IMR-90 (cell line): ENCODE measurements at regions not wholly inside any gene's neighbourhood (a gene's known extent, or its start where the extent isn't known, plus 50 kb on each side); places are given as distances from the start of the nearest gene placed in this dataset.

Experiments
- ATAC-seq: fragments of 200-7000 bp; cut with Tn5 transposase; 2 replicates; pipeline ENCODE4 v1.9.1; 2020; ENCODE audit warnings: low read depth, mild to moderate bottlenecking, moderate library complexity
- BruUV-seq: library from RNA; stranded (reverse); fragments of 400-500 nt; replicated peaks from 2 replicates; lab custom pipeline; 2021; lab: Mats Ljungman, UMichigan
- CTCF ChIA-PET: fragments of 300-600 bp; formaldehyde crosslinking; extraction: SDS; loops from one replicate; lab custom pipeline; 2021; ENCODE audit warnings: antibody characterized with exemption; lab: Yijun Ruan, JAX
- POLR2A ChIA-PET: fragments of 300-600 bp; sonication (Branson Sonifier 250); formaldehyde crosslinking; loops from one replicate; lab custom pipeline; 2022; ENCODE audit warnings: antibody characterized with exemption; ENCODE audit not compliant: unreplicated experiment; lab: Charles Lee
- DNase-seq: peaks from one replicate; pipeline ENCODE4 v3.0.0; 2013
- H2AFZ ChIP-seq: replicated peaks from 2 replicates; pipeline ENCODE3; 2013; ENCODE audit warnings: low read length, mild to moderate bottlenecking; ENCODE audit not compliant: poor library complexity
- H2AK5ac ChIP-seq: 2 replicates; pipeline ENCODE4 v1.6.1; 2013; ENCODE audit warnings: low read depth, low read length, inconsistent platforms
- H2AK9ac ChIP-seq: replicated peaks from 2 replicates; pipeline ENCODE3; 2013; ENCODE audit warnings: mild to moderate bottlenecking, low read depth, low read length, moderate library complexity; ENCODE audit not compliant: poor library complexity
- H2BK120ac ChIP-seq: 2 replicates; pipeline ENCODE4 v1.6.1; 2013; ENCODE audit warnings: low read depth, low read length, inconsistent platforms
- H2BK15ac ChIP-seq: 3 replicates; pipeline ENCODE4 v1.6.1; 2013; ENCODE audit warnings: low read depth, low read length, inconsistent platforms
- H2BK20ac ChIP-seq: 2 replicates; pipeline ENCODE4 v1.6.1; 2013; ENCODE audit warnings: low read depth, mild to moderate bottlenecking, inconsistent platforms, low read length, moderate library complexity
- H2BK5ac ChIP-seq: 2 replicates; pipeline ENCODE4 v1.6.1; 2013; ENCODE audit warnings: mild to moderate bottlenecking, low read depth, low read length, inconsistent platforms; ENCODE audit not compliant: poor library complexity, severe bottlenecking
- H3K14ac ChIP-seq: replicated peaks from 2 replicates; pipeline ENCODE4 v1.6.1; 2013; ENCODE audit warnings: low read depth, low read length, inconsistent platforms
- H3K18ac ChIP-seq: 2 replicates; pipeline ENCODE4 v1.6.1; 2013; ENCODE audit warnings: low read depth, low read length, control low read depth
- H3K23ac ChIP-seq: 2 replicates; pipeline ENCODE4 v1.6.1; 2013; ENCODE audit warnings: low read depth, low read length, inconsistent platforms
- H3K27ac ChIP-seq: 2 replicates; pipeline ENCODE4 v1.5.1; 2013; ENCODE audit warnings: mild to moderate bottlenecking, control low read depth, low read length; ENCODE audit not compliant: insufficient read depth
- H3K27me3 ChIP-seq: 2 replicates; pipeline ENCODE4 v1.6.1; 2013; ENCODE audit warnings: low read length; ENCODE audit not compliant: control insufficient read depth, insufficient read depth
- H3K36me3 ChIP-seq: 2 replicates; pipeline ENCODE4 v1.6.1; 2013; ENCODE audit warnings: low read length, mixed read lengths; ENCODE audit not compliant: control insufficient read depth, insufficient read depth
- H3K4ac ChIP-seq: 2 replicates; pipeline ENCODE4 v1.6.1; 2013; ENCODE audit warnings: low read depth, low read length, inconsistent platforms
- H3K4me1 ChIP-seq: 2 replicates; pipeline ENCODE4 v1.6.1; 2013; ENCODE audit warnings: low read length, mixed read lengths; ENCODE audit not compliant: control insufficient read depth, insufficient read depth
- H3K4me2 ChIP-seq: 2 replicates; pipeline ENCODE4 v1.6.1; 2013; ENCODE audit warnings: low read depth, mild to moderate bottlenecking, control low read depth, low read length, moderate library complexity
- H3K4me3 ChIP-seq: 2 replicates; pipeline ENCODE4 v1.5.1; 2013; ENCODE audit warnings: low read depth, mild to moderate bottlenecking, control low read depth, low read length, moderate library complexity; ENCODE audit not compliant: insufficient read depth
- H3K56ac ChIP-seq: 2 replicates; pipeline ENCODE4 v1.6.1; 2013; ENCODE audit warnings: low read length, inconsistent platforms; ENCODE audit not compliant: insufficient read depth; ENCODE audit errors: extremely low read depth
- H3K79me1 ChIP-seq, 2 experiments: 2 replicates each; pipeline ENCODE4 v1.6.1; 2013; ENCODE audit warnings: low read length in 2 of 2, inconsistent platforms in 1 of 2, low read depth in 1 of 2
- H3K9ac ChIP-seq: 2 replicates; pipeline ENCODE4 v1.6.1; 2013; ENCODE audit warnings: low read depth, low read length, control low read depth
- H3K9me1 ChIP-seq: 2 replicates; pipeline ENCODE4 v1.6.1; 2013; ENCODE audit warnings: low read length, inconsistent platforms; ENCODE audit not compliant: insufficient read depth
- H3K9me3 ChIP-seq: 2 replicates; pipeline ENCODE4 v1.6.1; 2013; ENCODE audit warnings: low read length; ENCODE audit not compliant: control insufficient read depth, insufficient read depth
- H4K20me1 ChIP-seq: 2 replicates; pipeline ENCODE4 v1.6.1; 2013; ENCODE audit warnings: low read length, inconsistent platforms; ENCODE audit not compliant: insufficient read depth
- H4K5ac ChIP-seq: 2 replicates; pipeline ENCODE4 v1.6.1; 2013; ENCODE audit warnings: mild to moderate bottlenecking, low read depth, low read length, control low read depth
- H4K8ac ChIP-seq, 2 experiments: 2 replicates each; pipeline ENCODE4 v1.6.1; 2013; ENCODE audit warnings: low read depth in 2 of 2, low read length in 2 of 2, control low read depth in 1 of 2, inconsistent platforms in 1 of 2
- H4K91ac ChIP-seq: 2 replicates; pipeline ENCODE4 v1.6.1; 2013; ENCODE audit warnings: low read depth, low read length, inconsistent platforms; ENCODE audit not compliant: insufficient read depth
- BHLHE40 ChIP-seq: fragments of 150-350 bp; IDR thresholded peaks from 2 replicates; pipeline ENCODE4 v1.6.1; 2016; ENCODE audit warnings: mild to moderate bottlenecking, low read depth, low read length
- CEBPB ChIP-seq: IDR thresholded peaks from 2 replicates; pipeline ENCODE4 v1.6.1; 2012; ENCODE audit warnings: low read depth, low read length, improper control_type of control experiment
- CHD1 ChIP-seq: IDR thresholded peaks from 2 replicates; pipeline ENCODE4 v1.6.1; 2012; ENCODE audit warnings: low read depth, low read length, improper control_type of control experiment
- CTCF ChIP-seq: conservative IDR thresholded peaks from 2 replicates; pipeline ENCODE4 v1.5.1; 2012; ENCODE audit warnings: mild to moderate bottlenecking, low read depth, low read length, improper control_type of control experiment
- ELK1 ChIP-seq: fragments of 150-350 bp; IDR thresholded peaks from 2 replicates; pipeline ENCODE4 v1.6.1; 2016; ENCODE audit warnings: low read depth, mild to moderate bottlenecking, low read length, moderate library complexity, borderline replicate concordance
- FOS ChIP-seq: fragments of 150-350 bp; IDR thresholded peaks from 2 replicates; pipeline ENCODE4 v1.6.1; 2016; ENCODE audit warnings: low read depth, low read length
- MAFK ChIP-seq: IDR thresholded peaks from 2 replicates; pipeline ENCODE4 v1.6.1; 2012; ENCODE audit warnings: low read depth, low read length, improper control_type of control experiment
- MAZ ChIP-seq: IDR thresholded peaks from 2 replicates; pipeline ENCODE4 v1.6.1; 2012; ENCODE audit warnings: low read depth, mild to moderate bottlenecking, low read length, improper control_type of control experiment, moderate library complexity, borderline replicate concordance
- MXI1 ChIP-seq: IDR thresholded peaks from 2 replicates; pipeline ENCODE4 v1.6.1; 2012; ENCODE audit warnings: low read depth, mild to moderate bottlenecking, low read length, moderate library complexity, borderline replicate concordance
- NFE2L2 ChIP-seq: fragments of 150-350 bp; IDR thresholded peaks from 2 replicates; pipeline ENCODE4 v1.6.1; 2016; ENCODE audit warnings: low read depth, mild to moderate bottlenecking, low read length
- POLR2A ChIP-seq: IDR thresholded peaks from 2 replicates; pipeline ENCODE4 v1.6.1; 2012; ENCODE audit warnings: mild to moderate bottlenecking, low read depth, low read length
- RAD21 ChIP-seq: IDR thresholded peaks from 2 replicates; pipeline ENCODE4 v1.6.1; 2012; ENCODE audit warnings: low read length, improper control_type of control experiment
- RCOR1 ChIP-seq: IDR thresholded peaks from 2 replicates; pipeline ENCODE4 v1.6.1; 2012; ENCODE audit warnings: mild to moderate bottlenecking, low read length, improper control_type of control experiment; ENCODE audit not compliant: insufficient replicate concordance
- RFX5 ChIP-seq: IDR thresholded peaks from 2 replicates; pipeline ENCODE4 v1.8.0; 2012; ENCODE audit warnings: low read depth, mild to moderate bottlenecking, low read length, moderate library complexity
- SMC3 ChIP-seq: fragments of 150-350 bp; IDR thresholded peaks from 2 replicates; pipeline ENCODE4 v1.6.1; 2016; ENCODE audit warnings: low read depth, mild to moderate bottlenecking, antibody characterized with exemption, low read length, moderate library complexity
- USF2 ChIP-seq: fragments of 150-350 bp; IDR thresholded peaks from 2 replicates; pipeline ENCODE4 v1.6.1; 2017; ENCODE audit warnings: mild to moderate bottlenecking, antibody characterized with exemption, low read length, low read depth
- WGBS, 2 experiments: methylation state at CpG; one replicate each; pipeline versions ENCODE4 v1.1.5 to v1.1.7; 2013; ENCODE audit warnings: missing lambda C conversion rate in 2 of 2; ENCODE audit not compliant: insufficient read length in 1 of 2; ENCODE audit errors: extremely low coverage in 2 of 2; 5-methylcytosine and 5-hydroxymethylcytosine counted together
- dilution Hi-C: fragments of 300-500 bp; cut with HindIII; formaldehyde crosslinking; loops from one replicate; pipeline ENCODE4 v1.14.3; 2018; ENCODE audit warnings: low sequenced_read_pairs; ENCODE audit not compliant: unreplicated experiment
- in situ Hi-C: fragments of 300-500 bp; cut with MboI; formaldehyde crosslinking; loops from 3 replicates; pipeline ENCODE4 v1.14.3; 2019; ENCODE audit warnings: low sequenced_read_pairs, inconsistent platforms, mixed read lengths
- intact Hi-C: fragments of 100-400 bp; cut with micrococcal nuclease; formaldehyde crosslinking; loops from 2 replicates; pipeline ENCODE4 v1.10.0; 2022

GRCh38 chr14:85447883-85448282, 82.1 kb upstream of the FLRT2 start:
- H2BK15ac ChIP-seq: no peak overlapping the region
- no peak overlapping the region for H4K8ac ChIP-seq
- H3K9me1 ChIP-seq: no peaks in the 10 kb centered on the region
- no peak overlapping the region for H2AK9ac ChIP-seq
- dilution Hi-C loops (no loop called here), intact Hi-C loops (no loop called here), in situ Hi-C loops (no loop called here)
- DNase-seq: no peak
- no peak overlapping the region for H2BK20ac ChIP-seq
- H3K4ac ChIP-seq: no peak overlapping the region
- H3K9me3 ChIP-seq: no peaks in the 10 kb centered on the region
- no peak overlapping the region for H3K4me3 ChIP-seq
- no peaks in the 10 kb centered on the region for H3K36me3 ChIP-seq
- H2AK5ac ChIP-seq: no peak overlapping the region
- BruUV-seq: no TSS peak
- H3K23ac ChIP-seq: no peak overlapping the region
- ChIA-PET POLR2A (no interaction called here), CTCF (no interaction called here)
- no peak for TF ChIP-seq FOS
- TF ChIP-seq RCOR1: no peak
- TF ChIP-seq CTCF: no peak
- TF ChIP-seq CHD1: no peak
- no peak for TF ChIP-seq CEBPB
- TF ChIP-seq USF2: no peak
- TF ChIP-seq RAD21: no peak
- TF ChIP-seq ELK1: no peak
- no peak for TF ChIP-seq SMC3
- TF ChIP-seq MAFK: no peak
- no peak for TF ChIP-seq MXI1
- no peak for TF ChIP-seq RFX5
- no peak for TF ChIP-seq BHLHE40
- TF ChIP-seq POLR2A: no peak
- TF ChIP-seq MAZ: no peak
- TF ChIP-seq NFE2L2: no peak
- no peak overlapping the region for H3K14ac ChIP-seq
- H3K4me2 ChIP-seq: no peak overlapping the region
- H3K27me3 ChIP-seq: no peaks in the 10 kb centered on the region
- no peak overlapping the region for H2AFZ ChIP-seq
- no peaks in the 10 kb centered on the region for H3K79me1 ChIP-seq
- H3K4me1 ChIP-seq: no peaks in the 10 kb centered on the region
- ATAC-seq: no peak
- no peak overlapping the region for H3K56ac ChIP-seq
- no peaks in the 10 kb centered on the region for H4K20me1 ChIP-seq
- H2BK120ac ChIP-seq: no peak overlapping the region
- H3K9ac ChIP-seq: no peak overlapping the region
- WGBS, 2 experiments: 90% methylated on average over 1 of the region's 2 CpGs; no CpG with 5 or more reads in 1 of the 2 experiments
- H4K5ac ChIP-seq: no peak overlapping the region
- H3K18ac ChIP-seq: no peak overlapping the region
- no peak overlapping the region for H4K91ac ChIP-seq
- H2BK5ac ChIP-seq: no peak overlapping the region
- no peak overlapping the region for H3K27ac ChIP-seq
